ENCODE measurements at regions not wholly inside any gene's neighbourhood (a gene's known extent, or its start where the extent isn't known, plus 50 kb on each side); places are given as distances from the start of the nearest gene placed in this dataset.

DNA sequence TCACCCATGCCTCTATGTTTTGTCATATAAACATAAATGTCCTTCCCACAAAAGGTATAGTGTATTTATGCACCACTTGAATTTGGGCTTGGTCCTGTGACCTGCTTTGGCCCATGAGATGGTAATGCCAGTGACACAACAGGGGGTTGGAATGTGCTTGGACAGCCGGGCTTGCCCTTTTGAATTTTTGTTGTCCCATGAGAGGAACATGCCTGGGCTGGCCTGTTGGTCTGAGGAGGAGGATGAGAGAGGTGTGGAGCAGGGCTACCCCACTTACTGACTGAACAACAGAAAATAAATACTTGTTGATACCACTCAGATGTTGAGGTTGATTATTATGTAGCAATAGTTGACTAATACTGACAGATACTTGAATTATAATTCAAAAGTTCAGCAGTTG, 63.2 kb upstream of the TCF4 start:
- H3K27me3 Mint-ChIP-seq (ENCODE audit: insufficient read depth, low read depth) = peaks cover 2% of the 10 kb centered on the region
- H3K4me3 ChIP-seq = no peak overlapping the region
- H3K36me3 ChIP-seq = no peaks in the 10 kb centered on the region
- H3K9ac ChIP-seq = no peak overlapping the region
- H3K27me3 ChIP-seq = no peaks in the 10 kb centered on the region
- no peak for DNase-seq (ENCODE audit: low spot score)
- no peaks in the 10 kb centered on the region for H4K20me1 ChIP-seq (ENCODE audit: low read depth)
- no peaks in the 10 kb centered on the region for H3K9me3 ChIP-seq (ENCODE audit: low read depth)
- no peak overlapping the region for H3K4me2 ChIP-seq
- H3K79me2 ChIP-seq (ENCODE audit: low read depth) = no peaks in the 10 kb centered on the region
- H2AFZ ChIP-seq (replicated peaks) = no peak overlapping the region
- H3K4me1 Mint-ChIP-seq = no peaks in the 10 kb centered on the region
- no peaks in the 10 kb centered on the region for H3F3A ChIP-seq (ENCODE audit: low read depth)
- H3K27ac ChIP-seq = no peak overlapping the region
- TF ChIP-seq, protein P1, sequence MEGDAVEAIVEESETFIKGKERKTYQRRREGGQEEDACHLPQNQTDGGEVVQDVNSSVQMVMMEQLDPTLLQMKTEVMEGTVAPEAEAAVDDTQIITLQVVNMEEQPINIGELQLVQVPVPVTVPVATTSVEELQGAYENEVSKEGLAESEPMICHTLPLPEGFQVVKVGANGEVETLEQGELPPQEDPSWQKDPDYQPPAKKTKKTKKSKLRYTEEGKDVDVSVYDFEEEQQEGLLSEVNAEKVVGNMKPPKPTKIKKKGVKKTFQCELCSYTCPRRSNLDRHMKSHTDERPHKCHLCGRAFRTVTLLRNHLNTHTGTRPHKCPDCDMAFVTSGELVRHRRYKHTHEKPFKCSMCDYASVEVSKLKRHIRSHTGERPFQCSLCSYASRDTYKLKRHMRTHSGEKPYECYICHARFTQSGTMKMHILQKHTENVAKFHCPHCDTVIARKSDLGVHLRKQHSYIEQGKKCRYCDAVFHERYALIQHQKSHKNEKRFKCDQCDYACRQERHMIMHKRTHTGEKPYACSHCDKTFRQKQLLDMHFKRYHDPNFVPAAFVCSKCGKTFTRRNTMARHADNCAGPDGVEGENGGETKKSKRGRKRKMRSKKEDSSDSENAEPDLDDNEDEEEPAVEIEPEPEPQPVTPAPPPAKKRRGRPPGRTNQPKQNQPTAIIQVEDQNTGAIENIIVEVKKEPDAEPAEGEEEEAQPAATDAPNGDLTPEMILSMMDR (IDR thresholded peaks at IDR 0.05) = no peak
- no peak overlapping the region for H3K4me3 Mint-ChIP-seq
- H3K4me1 ChIP-seq = no peaks in the 10 kb centered on the region
- H3K27ac Mint-ChIP-seq = peak overlapping the region; percentile 35
- H3K36me3 Mint-ChIP-seq = no peaks in the 10 kb centered on the region
- H3K9me3 Mint-ChIP-seq = no peaks in the 10 kb centered on the region

DNA sequence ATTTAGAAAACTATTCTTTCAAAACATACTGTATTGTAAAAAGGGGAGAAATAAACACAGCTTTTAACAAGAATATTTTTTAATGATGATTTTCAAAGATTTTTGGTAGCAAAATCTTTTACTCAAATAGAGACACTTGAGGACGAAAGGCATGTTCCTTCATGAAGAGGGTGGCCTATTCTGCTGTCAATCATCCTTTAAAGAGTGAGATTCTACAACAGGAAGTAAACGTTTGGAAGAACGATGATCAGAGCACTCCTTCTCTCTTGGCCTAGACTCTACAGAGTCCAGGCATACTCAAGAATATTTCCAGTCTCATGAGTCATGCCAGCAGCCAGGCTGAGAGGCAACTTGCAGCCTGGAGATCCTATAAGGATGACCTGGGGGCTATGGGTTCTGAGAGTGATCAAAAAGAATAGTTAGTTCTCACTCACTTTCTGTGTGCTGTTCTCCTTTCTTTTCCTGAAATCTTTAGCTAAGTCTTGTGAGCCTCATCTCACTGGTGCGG, 62.4 kb upstream of the TCF4 start:
- no peaks in the 10 kb centered on the region for H3K4me1 ChIP-seq
- H3K27me3 ChIP-seq = no peaks in the 10 kb centered on the region
- H3F3A ChIP-seq (ENCODE audit: low read depth) = no peaks in the 10 kb centered on the region
- no peak overlapping the region for H3K27ac ChIP-seq
- TF ChIP-seq EZH2phosphoT487 (IDR thresholded peaks at IDR 0.05) (no peak), EZH2 (IDR thresholded peaks at IDR 0.05) (no peak)
- TF ChIP-seq, protein P1 (IDR thresholded peaks at IDR 0.05) = no peak
- Mint-ChIP-seq H3K4me3 (no peak overlapping the region), H3K9me3 (no peaks in the 10 kb centered on the region), H3K4me1 (no peaks in the 10 kb centered on the region), H3K27ac (no peak overlapping the region), H3K27me3 (ENCODE audit: insufficient read depth, low read depth) (peaks cover 2% of the 10 kb centered on the region), H3K36me3 (no peaks in the 10 kb centered on the region)
- DNase-seq (ENCODE audit: low spot score) = no peak
- no peaks in the 10 kb centered on the region for H4K20me1 ChIP-seq (ENCODE audit: low read depth)
- no peaks in the 10 kb centered on the region for H3K79me2 ChIP-seq (ENCODE audit: low read depth)
- H3K4me3 ChIP-seq = no peak overlapping the region
- no peaks in the 10 kb centered on the region for H3K36me3 ChIP-seq
- no peaks in the 10 kb centered on the region for H3K9me3 ChIP-seq (ENCODE audit: low read depth)
- H2AFZ ChIP-seq (replicated peaks) = peak overlapping the region; percentile 54
- no peak overlapping the region for H3K9ac ChIP-seq
- no peak overlapping the region for H3K4me2 ChIP-seq

DNA sequence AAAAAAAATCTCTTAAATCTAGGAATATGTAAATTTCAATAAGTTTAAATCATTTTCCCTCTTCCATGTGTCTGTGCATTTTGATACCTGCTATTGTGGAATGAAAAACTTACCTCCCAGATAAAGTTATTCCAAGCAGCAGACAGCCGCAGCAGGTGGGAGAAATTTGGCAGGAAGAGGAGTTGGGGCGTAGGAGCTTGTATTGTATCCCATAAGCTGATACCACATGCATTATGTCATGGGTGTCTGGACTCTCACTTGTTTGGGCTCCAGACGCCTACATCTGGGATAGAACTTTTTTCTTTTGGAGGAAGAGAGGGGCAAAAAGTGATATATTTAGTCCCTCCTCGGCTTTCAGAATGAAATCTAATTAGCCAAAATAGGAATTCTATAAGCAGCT, 59.3 kb upstream of the TCF4 start:
- Mint-ChIP-seq H3K4me3 (no peak overlapping the region), H3K27me3 (ENCODE audit: insufficient read depth, low read depth) (peaks cover 2% of the 10 kb centered on the region), H3K9me3 (peaks cover 4% of the 10 kb centered on the region), H3K27ac (no peak overlapping the region), H3K36me3 (no peaks in the 10 kb centered on the region), H3K4me1 (no peaks in the 10 kb centered on the region)
- Histone ChIP-seq H3K4me1 (no peaks in the 10 kb centered on the region), H3K27ac (no peak overlapping the region), H3K9me3 (ENCODE audit: low read depth) (no peaks in the 10 kb centered on the region), H3K4me2 (no peak overlapping the region), H3K79me2 (ENCODE audit: low read depth) (no peaks in the 10 kb centered on the region), H3K4me3 (no peak overlapping the region), H3K27me3 (no peaks in the 10 kb centered on the region), H3F3A (ENCODE audit: low read depth) (no peaks in the 10 kb centered on the region), H2AFZ (replicated peaks) (no peak overlapping the region), H3K9ac (no peak overlapping the region), H4K20me1 (ENCODE audit: low read depth) (no peaks in the 10 kb centered on the region), H3K36me3 (no peaks in the 10 kb centered on the region)
- TF ChIP-seq EZH2 (IDR thresholded peaks at IDR 0.05) (no peak), EZH2phosphoT487 (IDR thresholded peaks at IDR 0.05) (no peak)
- TF ChIP-seq, protein P1 (IDR thresholded peaks at IDR 0.05) = no peak
- no peak for DNase-seq (ENCODE audit: low spot score)
